Activated T-cell treated with anti-CD3 and anti-CD28 coated beads for 24 hours (primary cell): ENCODE measurements at regions not wholly inside any gene's neighbourhood (a gene's known extent, or its start where the extent isn't known, plus 50 kb on each side); places are given as distances from the start of the nearest gene placed in this dataset.
"Not testable (repeated sequence)": the region's sequence is repeated elsewhere in the genome, so short reads cannot be mapped to it uniquely, and the experiment has no call there.

Source experiments
- DNase-seq: peaks from one replicate; pipeline ENCODE4 v3.0.0-alpha.2; 2020; ENCODE audit warnings: low read depth

- not testable (repeated sequence) for DNase-seq
Measured at GRCh38 chr18:39206398-39207103, 1641.0 kb upstream of the CELF4 start.

- DNase-seq: no peak
Measured at GRCh38 chr18:39205565-39206195, 1640.1 kb upstream of the CELF4 start.

GRCh38 chr18:39200153-39200552, 1634.6 kb upstream of the CELF4 start:
- no peak for DNase-seq

- no peak for DNase-seq
Measured at GRCh38 chr18:39199231-39199855, 1633.7 kb upstream of the CELF4 start.

GRCh38 chr18:39198376-39198775, 1632.8 kb upstream of the CELF4 start:
- no peak for DNase-seq

- DNase-seq: no peak
Measured at GRCh38 chr18:39191931-39192330, 1626.3 kb upstream of the CELF4 start.

GRCh38 chr18:39191058-39191457, 1625.5 kb upstream of the CELF4 start:
- no peak for DNase-seq

GRCh38 chr18:39190508-39190907, 1624.9 kb upstream of the CELF4 start:
- no peak for DNase-seq

GRCh38 chr18:39188278-39188677, 1622.7 kb upstream of the CELF4 start:
- DNase-seq: no peak

- no peak for DNase-seq
Measured at GRCh38 chr18:39186008-39186407, 1620.4 kb upstream of the CELF4 start.

- no peak for DNase-seq
Measured at GRCh38 chr18:39184176-39184575, 1618.6 kb upstream of the CELF4 start.

GRCh38 chr18:39178166-39178565, 1612.6 kb upstream of the CELF4 start:
- no peak for DNase-seq

GRCh38 chr18:39172695-39173421, 1607.3 kb upstream of the CELF4 start:
- DNase-seq: no peak

- DNase-seq: no peak
Measured at GRCh38 chr18:39168723-39169122, 1603.1 kb upstream of the CELF4 start.

- no peak for DNase-seq
Measured at GRCh38 chr18:39167990-39168389, 1602.4 kb upstream of the CELF4 start.

GRCh38 chr18:39166776-39167175, 1601.2 kb upstream of the CELF4 start:
- DNase-seq: no peak

GRCh38 chr18:39162013-39162827, 1596.6 kb upstream of the CELF4 start:
- no peak for DNase-seq

GRCh38 chr18:39149211-39149806, 1583.7 kb upstream of the CELF4 start:
- DNase-seq: no peak

GRCh38 chr18:39134255-39134654, 1568.7 kb upstream of the CELF4 start:
- DNase-seq: no peak

- DNase-seq: not testable (repeated sequence)
Measured at GRCh38 chr18:39127538-39127937, 1561.9 kb upstream of the CELF4 start.

GRCh38 chr18:39113790-39114189, 1548.2 kb upstream of the CELF4 start:
- DNase-seq: no peak
